IPS-NIHi7 (cell line): ENCODE measurements at regions not wholly inside any gene's neighbourhood (a gene's known extent, or its start where the extent isn't known, plus 50 kb on each side); places are given as distances from the start of the nearest gene placed in this dataset.
"Not testable (repeated sequence)": the region's sequence is repeated elsewhere in the genome, so short reads cannot be mapped to it uniquely, and the experiment has no call there.

ENCODE experiments used
- DNase-seq: peaks from one replicate; pipeline ENCODE4 v3.0.0; 2012; ENCODE audit warnings: mixed read lengths; ENCODE audit errors: extremely low spot score

GRCh38 chr20:47970282-47970903, 185.1 kb upstream of the SULF2 start:
- DNase-seq, result no peak

- peak; percentile 45 for DNase-seq
Measured at GRCh38 chr20:47969426-47969825, 184.1 kb upstream of the SULF2 start.

DNA sequence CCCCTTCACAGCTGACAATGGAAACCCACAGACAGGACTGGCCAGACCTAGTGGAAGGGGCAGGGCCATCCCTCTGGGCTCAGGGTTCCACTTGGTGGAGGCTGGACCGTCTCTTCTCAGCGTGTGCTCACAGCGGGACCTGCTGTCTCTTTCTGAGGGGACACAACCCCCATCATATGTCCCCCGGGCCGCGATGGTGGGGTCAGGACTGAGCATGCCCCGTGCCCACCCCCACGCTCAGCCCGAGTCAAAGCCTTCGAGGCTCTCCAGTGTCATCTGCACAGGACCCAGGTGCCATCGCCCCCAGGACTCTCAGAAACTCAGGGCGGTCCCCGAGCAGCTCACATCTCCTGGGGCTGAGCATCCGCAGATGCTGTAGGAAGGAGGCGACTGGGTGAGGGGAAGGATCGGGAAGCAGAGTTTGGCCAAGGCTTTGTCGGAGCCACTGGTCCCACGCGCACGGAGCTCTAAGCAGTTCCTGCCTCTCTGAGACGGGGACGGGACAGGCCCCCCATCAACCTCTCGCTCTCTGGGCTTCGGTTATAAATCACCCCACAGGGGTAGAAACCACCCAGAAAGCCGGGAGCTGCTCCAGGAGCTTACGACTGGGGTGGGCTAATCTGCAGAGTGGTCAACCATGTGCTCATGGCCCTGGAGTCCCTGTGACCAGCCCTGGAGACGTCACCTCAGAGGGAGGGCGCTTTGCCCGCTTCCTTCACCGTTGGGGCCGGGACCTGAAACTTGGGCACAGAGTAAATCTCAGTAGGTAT, 183.4 kb upstream of the SULF2 start:
- DNase-seq, result no peak

DNA sequence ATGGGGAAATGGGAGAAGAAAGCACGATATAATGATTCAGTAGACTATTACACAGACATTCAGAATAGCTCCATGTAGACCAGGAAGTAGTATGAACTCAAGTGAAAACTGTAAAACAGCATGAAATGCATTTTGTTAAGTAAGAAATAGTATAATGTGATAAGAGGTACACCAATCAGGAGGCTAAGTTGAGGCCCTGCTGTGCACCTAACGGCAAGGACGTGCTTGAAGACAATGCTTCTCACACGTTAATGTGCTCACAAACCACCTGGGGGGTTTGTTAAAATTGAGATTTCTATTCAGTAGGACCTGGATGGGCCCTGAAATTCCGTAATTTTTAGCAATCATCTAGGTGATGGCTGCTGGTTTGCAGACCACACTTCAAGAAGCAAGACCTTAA, 178.9 kb upstream of the SULF2 start:
- no peak for DNase-seq

DNA sequence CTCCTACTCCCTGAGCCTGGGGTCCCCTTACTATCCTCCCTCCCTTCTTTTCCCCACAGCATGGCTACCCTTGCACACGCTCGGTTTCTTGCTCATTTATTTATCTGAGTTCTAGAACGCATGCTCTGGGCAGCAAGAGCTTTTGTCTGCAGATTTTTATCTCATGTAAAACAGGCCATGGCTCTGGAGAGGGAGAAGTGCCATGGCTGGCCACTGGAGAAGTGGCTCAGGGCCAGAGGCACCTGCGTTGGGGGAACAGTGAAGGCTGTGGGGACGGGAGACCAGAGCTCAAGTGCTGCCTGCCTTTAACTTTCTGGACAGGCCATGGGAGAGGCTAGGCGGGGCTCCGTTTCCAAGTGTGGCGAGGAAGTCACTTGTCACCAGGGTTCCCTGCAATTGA, 177.7 kb upstream of the SULF2 start:
- no peak for DNase-seq

DNA sequence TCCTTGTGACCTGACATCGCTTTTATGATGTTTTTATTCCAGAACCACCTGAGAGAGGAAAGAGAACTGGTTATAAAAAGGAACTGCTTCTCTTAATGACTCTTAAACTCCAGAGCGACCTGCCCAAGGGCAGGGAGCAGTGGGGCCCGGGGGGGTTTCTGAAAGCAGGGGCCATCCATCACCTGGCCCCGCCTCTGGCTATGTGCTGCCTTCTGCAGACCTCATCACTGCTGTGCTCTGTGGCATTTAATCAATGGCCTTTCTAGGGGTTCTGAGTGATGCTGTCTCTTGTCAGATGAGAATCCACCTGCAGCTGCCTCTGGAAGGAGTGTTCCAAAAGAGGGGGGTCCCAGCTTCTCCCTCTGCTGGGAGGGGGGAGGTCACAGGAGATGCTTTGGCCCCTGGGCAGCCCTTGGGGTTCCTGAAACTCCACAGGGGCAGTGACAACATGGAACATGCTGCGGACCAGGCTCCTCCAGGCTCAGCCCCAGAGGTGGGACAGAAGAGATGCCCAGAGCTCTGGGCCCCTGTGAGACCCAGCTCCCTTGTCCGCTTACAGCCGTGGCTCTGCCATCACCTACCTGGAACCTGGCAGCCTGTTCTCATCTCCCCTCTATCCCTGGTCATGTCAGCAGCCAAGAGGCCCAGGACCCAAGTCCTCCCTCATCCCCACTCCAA, 177.1 kb upstream of the SULF2 start:
- DNase-seq, result no peak

DNA sequence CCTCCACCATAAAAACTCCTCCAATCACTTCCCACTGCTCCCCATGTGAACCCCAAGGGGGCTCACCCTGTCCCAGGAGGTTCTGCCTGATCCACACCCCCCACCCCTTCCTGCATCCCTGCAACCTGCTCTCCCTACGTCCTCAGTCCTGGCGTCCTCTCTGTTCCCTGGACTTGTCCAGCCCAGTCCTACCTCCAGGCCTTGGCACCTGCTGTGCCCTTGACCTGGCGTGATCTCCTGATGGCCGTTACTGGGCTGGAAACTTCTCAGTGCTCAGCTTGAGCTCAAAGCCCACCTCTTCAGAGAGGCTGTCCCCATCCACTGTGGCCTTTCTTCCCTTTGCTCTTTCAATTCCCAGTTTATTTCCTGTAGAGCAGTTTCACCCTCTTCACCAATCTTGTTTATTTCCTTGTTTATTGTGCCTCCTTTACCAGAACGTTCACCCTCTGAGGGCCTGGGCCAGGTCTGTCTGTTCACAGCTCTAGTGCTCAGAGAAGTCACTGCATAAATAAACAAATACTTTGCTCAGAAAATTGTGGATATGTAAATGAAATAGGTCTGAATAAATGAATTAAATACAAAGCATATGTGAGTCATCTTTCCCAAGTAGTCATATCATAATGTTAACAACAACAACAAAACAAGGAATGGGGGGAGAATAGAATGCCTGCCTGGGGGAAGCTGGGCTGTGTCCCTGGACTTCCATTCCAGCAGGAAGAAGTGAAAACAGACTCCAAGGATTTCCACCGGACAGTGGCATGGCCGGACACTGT, 175.7 kb upstream of the SULF2 start:
- DNase-seq, result no peak

GRCh38 chr20:47960277-47960676, 175.0 kb upstream of the SULF2 start:
- DNase-seq, result no peak

DNA sequence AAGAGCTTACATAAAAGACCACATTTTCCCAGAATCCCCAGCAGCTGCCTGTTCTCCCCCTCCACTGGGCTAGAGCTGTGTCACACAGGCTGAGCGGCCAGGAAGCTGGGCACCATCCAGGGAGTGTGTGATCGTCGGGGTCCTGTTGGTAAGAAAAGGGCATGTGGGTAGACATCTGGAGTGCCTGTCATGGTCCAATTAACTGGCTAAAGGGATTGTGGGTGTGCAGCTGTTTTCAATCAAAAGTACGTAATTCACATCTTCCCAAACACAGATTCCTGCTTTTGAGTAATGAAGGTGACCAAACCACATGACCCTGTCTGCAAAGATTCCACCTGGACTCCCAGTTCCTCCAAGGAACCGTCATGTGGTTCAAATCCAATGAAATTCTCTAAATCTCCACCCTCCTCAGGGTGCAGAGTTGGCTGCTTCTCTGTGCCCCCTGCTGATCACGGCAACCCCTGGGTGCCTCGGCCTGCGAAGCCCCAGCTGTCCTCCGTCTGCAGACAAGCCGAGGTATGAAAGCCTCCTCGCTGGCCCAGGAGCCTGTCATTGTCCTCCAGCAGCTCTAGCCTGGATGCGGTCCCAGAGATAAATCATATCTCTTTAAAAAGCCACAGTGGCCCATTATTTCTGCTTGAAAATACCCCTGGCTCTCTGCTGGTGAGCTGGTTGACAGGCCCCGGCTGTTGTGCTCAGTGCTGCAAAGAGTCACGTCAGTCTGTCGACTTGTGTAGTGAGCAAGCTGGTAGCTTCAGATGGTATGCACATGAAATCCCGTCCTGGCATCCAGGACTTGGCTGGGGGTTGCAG, 172.9 kb upstream of the SULF2 start:
- not testable (repeated sequence) for DNase-seq

DNA sequence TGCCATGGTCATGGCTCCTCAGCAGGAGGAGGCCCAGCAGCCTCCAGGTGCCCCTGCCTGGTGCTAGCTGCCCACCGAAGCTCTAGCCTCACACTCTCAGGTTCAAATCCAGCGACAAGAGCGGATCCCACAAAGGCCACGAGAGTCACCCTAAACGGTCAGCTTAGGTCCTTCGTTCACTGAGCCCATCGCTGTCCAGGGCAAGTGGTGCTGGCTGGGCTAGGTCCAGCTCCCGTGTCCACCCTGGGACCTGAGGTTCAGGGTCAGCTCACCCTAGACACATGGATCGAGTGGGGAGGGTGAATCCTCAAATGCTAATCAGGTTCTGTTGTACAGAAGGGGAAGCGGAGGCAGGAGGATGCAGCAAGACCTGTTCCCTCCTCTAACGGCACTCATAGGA, 171.9 kb upstream of the SULF2 start:
- DNase-seq, result no peak

DNA sequence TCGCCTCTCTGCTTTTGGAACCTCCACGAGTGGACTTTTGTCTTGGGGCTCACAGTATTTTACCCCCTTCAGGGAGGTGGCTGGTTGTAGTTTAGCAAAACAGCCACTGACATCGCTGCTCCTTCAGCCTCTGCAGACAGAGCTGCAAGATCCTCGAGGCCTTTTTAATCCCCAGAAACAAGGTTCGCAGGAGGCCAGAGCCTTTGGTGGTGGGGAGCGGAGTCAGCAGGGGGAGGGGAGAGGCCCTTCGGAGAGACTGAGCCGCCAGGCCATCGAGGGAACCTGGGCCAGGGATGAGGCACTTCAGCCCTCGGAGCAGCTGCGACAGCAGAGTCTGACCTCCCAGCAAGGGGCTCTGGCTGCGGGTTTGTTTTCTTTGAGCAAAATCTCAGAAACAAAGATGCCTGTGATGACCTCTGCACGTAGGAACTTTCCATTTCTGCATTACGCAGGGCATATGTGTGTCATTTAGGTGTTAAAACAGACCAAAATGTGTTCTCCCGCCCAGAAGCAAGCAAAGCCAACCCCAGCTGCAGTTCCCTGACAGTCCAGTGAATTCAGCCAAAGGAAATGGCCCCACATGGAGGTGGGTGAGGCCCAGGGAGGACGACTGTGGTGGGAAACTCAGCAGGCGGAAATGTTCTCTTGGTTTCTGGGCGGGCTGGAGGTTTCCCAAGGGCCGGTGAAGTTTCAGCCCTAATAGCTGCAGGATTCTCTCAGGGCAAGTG, 171.2 kb upstream of the SULF2 start:
- no peak for DNase-seq

GRCh38 chr20:47953471-47953870, 168.2 kb upstream of the SULF2 start:
- DNase-seq, result no peak

DNA sequence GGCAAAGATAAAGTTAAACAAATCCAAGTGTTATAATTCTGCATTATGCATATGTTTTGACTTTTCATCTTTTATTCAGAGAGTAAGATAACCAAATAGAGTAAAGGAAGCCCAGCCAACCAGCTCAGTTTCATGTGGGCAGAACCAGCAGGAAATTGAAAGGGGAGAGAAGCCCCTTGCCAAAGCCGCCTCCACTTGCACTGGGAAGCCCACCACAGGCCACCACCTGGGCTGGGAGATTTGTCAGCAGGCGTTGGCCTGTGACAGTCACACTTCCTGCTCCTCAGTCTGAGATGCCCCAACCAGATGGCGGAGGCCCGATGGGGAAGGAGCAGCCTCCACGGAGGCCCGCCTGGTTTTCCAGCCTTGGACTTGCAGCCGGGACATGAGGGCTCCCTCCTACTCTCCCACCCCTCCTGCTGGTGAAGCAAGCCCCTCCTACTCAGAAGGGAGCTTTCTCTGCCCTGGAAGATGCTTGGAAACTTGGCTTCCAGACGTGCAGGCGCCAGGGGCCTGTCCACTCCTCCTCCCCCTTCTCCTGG, 166.8 kb upstream of the SULF2 start:
- no peak for DNase-seq

DNA sequence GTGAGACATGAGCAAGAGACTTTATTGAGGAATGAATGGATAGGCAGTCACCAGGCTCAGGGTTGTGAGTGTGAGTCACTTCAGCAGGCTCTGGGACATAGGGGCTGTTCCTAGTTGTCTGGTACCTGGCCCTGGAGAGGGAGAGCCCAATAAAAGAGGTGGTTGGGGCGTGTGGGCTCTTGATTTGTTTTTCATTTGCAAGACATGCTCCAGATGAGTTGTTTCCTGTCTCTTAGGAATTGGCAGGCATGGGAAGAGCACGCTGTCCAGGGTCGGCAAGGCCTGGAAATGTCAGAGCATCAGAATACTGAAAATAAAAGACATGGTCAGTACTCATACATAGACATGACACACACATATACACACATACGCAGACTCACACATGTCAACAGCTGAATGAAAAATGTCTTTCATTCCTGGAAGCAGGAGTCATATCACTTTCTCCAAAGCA, 166.3 kb upstream of the SULF2 start:
- no peak for DNase-seq

DNA sequence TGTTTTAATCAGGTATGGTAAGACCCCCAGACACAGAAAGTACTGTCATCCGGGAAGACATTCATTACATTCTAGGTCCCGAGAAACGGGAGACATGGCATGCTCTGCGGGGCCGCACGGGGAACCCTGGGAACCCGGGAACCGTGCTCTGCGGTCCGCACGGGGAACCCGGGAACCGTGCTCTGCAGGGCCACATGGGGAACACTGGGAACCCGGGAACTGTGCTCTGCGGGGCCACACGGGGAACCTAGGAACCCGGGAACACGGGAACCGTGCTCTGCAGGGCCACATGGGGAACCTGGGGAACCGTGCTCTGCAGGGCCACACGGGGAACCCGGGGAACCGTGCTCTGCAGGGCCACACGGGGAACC, 165.6 kb upstream of the SULF2 start:
- DNase-seq, result no peak

- DNase-seq, result peak; percentile 28
Measured at GRCh38 chr20:47950124-47950912, 165.0 kb upstream of the SULF2 start.

DNA sequence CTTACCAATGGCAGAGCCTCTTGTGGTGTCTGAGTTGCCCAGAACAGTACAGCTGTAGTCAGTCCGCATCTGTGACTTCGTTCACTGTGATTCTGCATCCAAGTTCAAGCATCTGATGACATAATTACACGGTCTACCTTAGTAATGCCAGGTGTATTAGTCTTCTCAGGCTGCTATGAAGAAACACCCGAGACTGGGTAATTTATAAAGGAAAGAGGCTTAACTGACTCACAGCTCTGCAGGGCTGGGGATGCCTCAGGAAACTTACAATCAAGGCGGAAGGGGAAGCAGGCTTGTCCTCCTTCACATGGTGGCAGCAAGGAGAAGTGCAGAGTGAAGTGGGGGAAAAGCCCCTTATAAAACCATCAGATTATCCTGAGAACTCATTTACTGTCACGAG, 163.9 kb upstream of the SULF2 start:
- no peak for DNase-seq

DNA sequence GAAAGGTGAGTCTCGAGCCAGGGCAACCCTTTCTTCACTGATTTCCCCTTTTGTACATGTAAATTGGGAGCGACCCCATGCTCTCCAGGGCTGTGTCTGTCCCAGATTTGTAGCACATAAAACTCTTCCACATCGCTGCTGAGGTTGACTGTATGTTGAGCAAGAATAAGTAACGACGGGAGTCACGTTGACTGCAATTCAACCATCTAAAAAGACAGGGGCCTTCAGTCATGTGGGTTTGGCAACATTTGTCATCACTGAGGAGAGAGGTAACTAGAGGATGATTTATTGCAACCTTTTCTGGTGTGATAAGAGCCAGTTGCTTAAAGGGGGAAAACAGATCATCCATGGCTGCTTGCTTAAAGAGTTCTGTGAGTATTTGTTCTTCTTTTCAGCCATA, 159.4 kb upstream of the SULF2 start:
- no peak for DNase-seq

DNA sequence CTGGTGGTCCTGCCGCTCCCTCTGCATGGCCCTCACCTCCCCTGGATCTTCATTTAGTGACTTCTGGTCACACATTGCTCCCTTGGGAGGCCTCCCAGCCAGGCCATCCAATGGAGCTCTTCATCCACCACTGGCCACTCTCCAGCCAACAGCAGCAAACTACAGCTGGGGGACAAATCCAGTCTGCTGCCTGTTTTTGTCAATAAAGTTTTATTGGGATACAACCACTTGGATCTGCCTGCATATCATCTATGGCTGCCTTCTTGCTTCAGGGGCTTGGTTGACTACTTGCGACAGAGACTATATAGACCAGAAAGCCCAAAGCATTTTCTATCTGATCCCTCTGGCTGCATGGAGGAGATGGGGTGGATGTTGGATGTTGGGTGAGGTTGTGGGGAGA, 156.6 kb upstream of the SULF2 start:
- no peak for DNase-seq
